Myocyte (in vitro differentiated cells): ENCODE measurements at regions not wholly inside any gene's neighbourhood (a gene's known extent, or its start where the extent isn't known, plus 50 kb on each side); places are given as distances from the start of the nearest gene placed in this dataset.

Experiments
- DNase-seq: peaks from one replicate; pipeline ENCODE4 v3.0.0-alpha.2; 2012; ENCODE audit warnings: low read depth

GRCh38 chr20:60125513-60125912 lies 167.3 kb downstream of the CDH26 start:
- no peak for DNase-seq

GRCh38 chr20:60126975-60127374 lies 168.8 kb downstream of the CDH26 start:
- no peak for DNase-seq

GRCh38 chr20:60131375-60131774 lies 173.2 kb downstream of the CDH26 start:
- no peak for DNase-seq

GRCh38 chr20:60132162-60132826 lies 174.1 kb downstream of the CDH26 start:
- no peak for DNase-seq

GRCh38 chr20:60132827-60133670 lies 174.8 kb downstream of the CDH26 start:
- no peak for DNase-seq

- no peak for DNase-seq
These were observed 177.1 kb downstream of the CDH26 start for GRCh38 chr20:60135276-60135675.

- DNase-seq, result no peak
These were observed 178.6 kb downstream of the CDH26 start for GRCh38 chr20:60136645-60137401.

GRCh38 chr20:60137657-60138245 lies 179.5 kb downstream of the CDH26 start:
- DNase-seq, result peak; percentile 7

GRCh38 chr20:60138256-60139220 lies 180.3 kb downstream of the CDH26 start:
- no peak for DNase-seq

GRCh38 chr20:60139663-60140446 lies 181.6 kb downstream of the CDH26 start:
- no peak for DNase-seq

- no peak for DNase-seq
These were observed 184.4 kb downstream of the CDH26 start for GRCh38 chr20:60142587-60142986.

GRCh38 chr20:60143261-60143842 lies 185.1 kb downstream of the CDH26 start:
- DNase-seq, result no peak

- DNase-seq, result no peak
These were observed 186.2 kb downstream of the CDH26 start for GRCh38 chr20:60144404-60144803.

- no peak for DNase-seq
These were observed 186.8 kb downstream of the CDH26 start for GRCh38 chr20:60144974-60145527.

GRCh38 chr20:60147004-60147403 lies 188.8 kb downstream of the CDH26 start:
- no peak for DNase-seq

- DNase-seq, result no peak
These were observed 190.7 kb downstream of the CDH26 start for GRCh38 chr20:60148885-60149284.

GRCh38 chr20:60152792-60153191 lies 194.6 kb downstream of the CDH26 start:
- no peak for DNase-seq

GRCh38 chr20:60160451-60161145 lies 202.4 kb downstream of the CDH26 start:
- DNase-seq, result no peak
